ENCODE measurements at regions not wholly inside any gene's neighbourhood (a gene's known extent, or its start where the extent isn't known, plus 50 kb on each side); places are given as distances from the start of the nearest gene placed in this dataset.

GRCh38 chr7:84658286-84658685, 463.7 kb upstream of the SEMA3A start:
- TF ChIP-seq POLR2A (IDR thresholded peaks at IDR 0.05): no peak
- no peak for TF ChIP-seq CTCF (IDR thresholded peaks at IDR 0.05)
- Histone ChIP-seq H3K27ac (no peak overlapping the region), H3K9me3 (no peaks in the 10 kb centered on the region), H3K4me1 (no peaks in the 10 kb centered on the region), H3K27me3 (no peaks in the 10 kb centered on the region), H3K36me3 (no peaks in the 10 kb centered on the region), H3K4me3 (no peak overlapping the region)
- intact Hi-C loops (cut with DNase I): no loop called here
- ATAC-seq (no peak), DNase-seq (no peak)
- 35% methylated on average over 1 of the region's 1 CpG for WGBS (ENCODE audit: insufficient coverage, low coverage, low lambda C conversion rate, missing lambda C conversion rate)

GRCh38 chr7:84654273-84654672, 459.7 kb upstream of the SEMA3A start:
- Histone ChIP-seq H3K36me3 (no peaks in the 10 kb centered on the region), H3K9me3 (no peaks in the 10 kb centered on the region), H3K27ac (no peak overlapping the region), H3K4me3 (no peak overlapping the region), H3K4me1 (no peaks in the 10 kb centered on the region), H3K27me3 (no peaks in the 10 kb centered on the region)
- intact Hi-C loops (cut with DNase I): no loop called here
- TF ChIP-seq POLR2A (IDR thresholded peaks at IDR 0.05) (no peak), CTCF (IDR thresholded peaks at IDR 0.05) (no peak)
- ATAC-seq (no peak), DNase-seq (no peak)
- 45% methylated on average over 1 of the region's 1 CpG for WGBS (ENCODE audit: insufficient coverage, low coverage, low lambda C conversion rate, missing lambda C conversion rate)

- DNase-seq (no peak), ATAC-seq (no peak)
- intact Hi-C loops (cut with DNase I): no loop called here
- no peaks in the 10 kb centered on the region for H3K9me3 ChIP-seq
- no peak overlapping the region for H3K4me3 ChIP-seq
- H3K27ac ChIP-seq: no peak overlapping the region
- 41% methylated on average over 3 of the region's 3 CpGs for WGBS (ENCODE audit: insufficient coverage, low coverage, low lambda C conversion rate, missing lambda C conversion rate)
- no peaks in the 10 kb centered on the region for H3K36me3 ChIP-seq
- no peaks in the 10 kb centered on the region for H3K27me3 ChIP-seq
- H3K4me1 ChIP-seq: no peaks in the 10 kb centered on the region
- TF ChIP-seq CTCF (IDR thresholded peaks at IDR 0.05): no peak
- no peak for TF ChIP-seq POLR2A (IDR thresholded peaks at IDR 0.05)
These were observed 457.3 kb upstream of the SEMA3A start for GRCh38 chr7:84651876-84652275.

- Histone ChIP-seq H3K9me3 (no peaks in the 10 kb centered on the region), H3K27me3 (no peaks in the 10 kb centered on the region), H3K4me3 (no peak overlapping the region), H3K4me1 (no peaks in the 10 kb centered on the region), H3K27ac (no peak overlapping the region), H3K36me3 (no peaks in the 10 kb centered on the region)
- no peak for ATAC-seq
- no peak for DNase-seq
- intact Hi-C loops (cut with DNase I): no loop called here
- TF ChIP-seq POLR2A (IDR thresholded peaks at IDR 0.05) (no peak), CTCF (IDR thresholded peaks at IDR 0.05) (no peak)
- 30% methylated on average over 2 of the region's 2 CpGs for whole genome bisulfite sequencing (ENCODE audit: insufficient coverage, low coverage, low lambda C conversion rate, missing lambda C conversion rate)
These were observed 453.5 kb upstream of the SEMA3A start for GRCh38 chr7:84647797-84648757.

All from right lobe of liver (tissue), 6 donors.